Smooth muscle cell (in vitro differentiated cells): ENCODE measurements at regions not wholly inside any gene's neighbourhood (a gene's known extent, or its start where the extent isn't known, plus 50 kb on each side); places are given as distances from the start of the nearest gene placed in this dataset.
"Not testable (repeated sequence)": the region's sequence is repeated elsewhere in the genome, so short reads cannot be mapped to it uniquely, and the experiment has no call there.

ENCODE experiments used
- DNase-seq: peaks from one replicate; lab custom pipeline; 2025; ENCODE audit not compliant: unreplicated experiment; lab: John Stamatoyannopoulos, UW
- H2AFZ ChIP-seq: fragments of 200-600 bp; sonication (generic); 2 replicates; pipeline ENCODE4 v1.6.0; 2016; ENCODE audit warnings: antibody characterized with exemption, low read depth, mild to moderate bottlenecking
- H3F3A ChIP-seq: fragments of 200-600 bp; sonication (generic); 2 replicates; pipeline ENCODE4 v1.6.0; 2017; ENCODE audit warnings: antibody characterized with exemption, low read depth
- H3K27ac ChIP-seq: fragments of 200-600 bp; sonication (generic); 2 replicates; pipeline ENCODE4 v1.5.1; 2016; ENCODE audit warnings: low read depth, mild to moderate bottlenecking
- H3K27me3 ChIP-seq: fragments of 200-600 bp; sonication (generic); 2 replicates; pipeline ENCODE4 v1.6.1; 2016; ENCODE audit warnings: low read depth, mild to moderate bottlenecking
- H3K36me3 ChIP-seq: fragments of 200-600 bp; sonication (generic); 2 replicates; pipeline ENCODE4 v1.5.1; 2016; ENCODE audit warnings: low read depth
- H3K4me1 ChIP-seq: fragments of 200-600 bp; sonication (generic); 2 replicates; pipeline ENCODE4 v1.5.1; 2016; ENCODE audit warnings: low read depth
- H3K4me2 ChIP-seq: fragments of 200-600 bp; sonication (generic); 2 replicates; pipeline ENCODE4 v1.6.0; 2016; ENCODE audit warnings: mild to moderate bottlenecking
- H3K4me3 ChIP-seq: fragments of 200-600 bp; sonication (generic); 2 replicates; pipeline ENCODE4 v1.5.1; 2016; ENCODE audit warnings: mild to moderate bottlenecking
- H3K79me2 ChIP-seq: fragments of 200-600 bp; sonication (generic); 2 replicates; pipeline ENCODE4 v1.6.0; 2016; ENCODE audit warnings: low read depth, mild to moderate bottlenecking
- H3K9ac ChIP-seq: fragments of 200-600 bp; sonication (generic); 2 replicates; pipeline ENCODE4 v1.6.0; 2016; ENCODE audit warnings: low read depth
- H3K9me3 ChIP-seq: fragments of 200-600 bp; sonication (generic); replicated peaks from 2 replicates; pipeline ENCODE4 v1.5.1; 2016; ENCODE audit warnings: low read depth
- H4K20me1 ChIP-seq: fragments of 200-600 bp; sonication (generic); 2 replicates; pipeline ENCODE4 v1.6.0; 2016; ENCODE audit warnings: low read depth
- WGBS: methylation state at CpG from one replicate; pipeline ENCODE4 v1.1.7; 2016; ENCODE audit warnings: low lambda C conversion rate; 5-methylcytosine and 5-hydroxymethylcytosine counted together
- TF ChIP-seq, protein P1 (sequence below): fragments of 200-600 bp; sonication (generic); IDR thresholded peaks from 2 replicates; pipeline ENCODE4 v1.5.1; 2017; ENCODE audit warnings: borderline replicate concordance, mild to moderate bottlenecking, antibody characterized with exemption; ENCODE audit not compliant: insufficient read depth, poor library complexity, severe bottlenecking

DNA sequence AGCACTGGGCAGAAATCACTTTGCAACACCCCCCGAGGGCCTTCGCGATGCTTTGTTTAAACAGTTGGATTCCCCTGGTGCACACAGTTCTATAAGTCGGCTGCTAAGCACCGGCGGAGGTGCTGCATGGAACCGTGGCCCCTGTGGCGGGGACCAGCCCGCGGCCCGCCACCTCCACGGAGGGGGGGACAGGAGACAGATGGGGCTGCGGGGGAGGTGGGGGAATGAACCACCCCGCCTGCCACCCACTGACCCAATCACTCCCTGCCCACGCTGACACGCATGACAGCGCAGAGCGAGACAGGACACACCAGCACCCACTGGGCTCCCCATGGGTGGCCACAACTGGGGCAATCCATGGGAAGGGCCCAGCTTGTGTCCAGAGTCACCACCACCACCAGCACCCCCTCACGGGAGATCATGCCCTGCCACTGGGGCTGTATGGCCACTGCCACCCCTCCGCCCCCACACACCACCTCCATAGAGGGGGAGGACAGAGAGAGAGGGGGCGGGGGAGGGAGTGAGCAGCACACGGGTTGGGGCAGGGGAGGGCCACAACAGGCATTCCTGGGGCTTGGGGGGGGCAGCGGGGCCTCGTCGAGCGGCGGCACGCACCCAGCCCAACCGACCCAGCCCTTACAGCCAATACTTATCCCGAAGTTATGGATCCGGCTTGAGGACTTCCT, 118.3 kb upstream of the ANKRD30BL start:
- H3K27me3 ChIP-seq = no peaks in the 10 kb centered on the region
- TF ChIP-seq, protein P1, sequence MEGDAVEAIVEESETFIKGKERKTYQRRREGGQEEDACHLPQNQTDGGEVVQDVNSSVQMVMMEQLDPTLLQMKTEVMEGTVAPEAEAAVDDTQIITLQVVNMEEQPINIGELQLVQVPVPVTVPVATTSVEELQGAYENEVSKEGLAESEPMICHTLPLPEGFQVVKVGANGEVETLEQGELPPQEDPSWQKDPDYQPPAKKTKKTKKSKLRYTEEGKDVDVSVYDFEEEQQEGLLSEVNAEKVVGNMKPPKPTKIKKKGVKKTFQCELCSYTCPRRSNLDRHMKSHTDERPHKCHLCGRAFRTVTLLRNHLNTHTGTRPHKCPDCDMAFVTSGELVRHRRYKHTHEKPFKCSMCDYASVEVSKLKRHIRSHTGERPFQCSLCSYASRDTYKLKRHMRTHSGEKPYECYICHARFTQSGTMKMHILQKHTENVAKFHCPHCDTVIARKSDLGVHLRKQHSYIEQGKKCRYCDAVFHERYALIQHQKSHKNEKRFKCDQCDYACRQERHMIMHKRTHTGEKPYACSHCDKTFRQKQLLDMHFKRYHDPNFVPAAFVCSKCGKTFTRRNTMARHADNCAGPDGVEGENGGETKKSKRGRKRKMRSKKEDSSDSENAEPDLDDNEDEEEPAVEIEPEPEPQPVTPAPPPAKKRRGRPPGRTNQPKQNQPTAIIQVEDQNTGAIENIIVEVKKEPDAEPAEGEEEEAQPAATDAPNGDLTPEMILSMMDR = no peak
- H3K4me1 ChIP-seq = no peaks in the 10 kb centered on the region
- no peaks in the 10 kb centered on the region for H3K9me3 ChIP-seq
- 92% methylated on average over 19 of the region's 31 CpGs for WGBS
- H3K4me3 ChIP-seq = no peak overlapping the region
- H2AFZ ChIP-seq = no peak overlapping the region
- no peaks in the 10 kb centered on the region for H3F3A ChIP-seq
- DNase-seq = no peak
- H3K9ac ChIP-seq = no peak overlapping the region
- H4K20me1 ChIP-seq = no peaks in the 10 kb centered on the region
- no peak overlapping the region for H3K27ac ChIP-seq
- H3K79me2 ChIP-seq = no peaks in the 10 kb centered on the region
- no peak overlapping the region for H3K4me2 ChIP-seq
- no peaks in the 10 kb centered on the region for H3K36me3 ChIP-seq

DNA sequence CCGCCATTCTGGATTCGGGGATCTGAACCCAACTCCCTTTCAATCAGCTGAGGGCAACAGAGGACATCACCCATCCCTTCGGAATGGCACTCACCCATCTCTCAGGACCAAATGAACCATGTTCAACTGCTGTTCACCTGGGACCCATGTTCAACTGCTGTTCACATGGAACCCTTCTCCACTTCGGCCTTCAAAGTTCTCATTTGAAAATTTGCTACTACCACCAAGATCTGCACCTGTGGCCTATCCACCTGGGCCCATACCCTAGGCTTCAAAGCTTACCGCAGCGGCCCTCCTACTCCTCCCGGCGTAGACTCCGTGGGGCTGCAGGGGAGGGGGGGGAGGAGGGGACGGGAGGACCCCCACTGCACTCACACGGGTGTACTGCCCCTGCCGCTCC, 119.2 kb upstream of the ANKRD30BL start:
- Histone ChIP-seq H3K4me3 (no peak overlapping the region), H3F3A (no peaks in the 10 kb centered on the region), H3K79me2 (no peaks in the 10 kb centered on the region), H3K27me3 (no peaks in the 10 kb centered on the region), H3K9me3 (no peaks in the 10 kb centered on the region), H3K27ac (no peak overlapping the region), H3K36me3 (no peaks in the 10 kb centered on the region), H3K9ac (no peak overlapping the region), H3K4me1 (no peaks in the 10 kb centered on the region), H4K20me1 (no peaks in the 10 kb centered on the region), H2AFZ (no peak overlapping the region), H3K4me2 (no peak overlapping the region)
- WGBS = 97% methylated on average over 10 of the region's 12 CpGs
- DNase-seq = no peak
- TF ChIP-seq, protein P1 = no peak

DNA sequence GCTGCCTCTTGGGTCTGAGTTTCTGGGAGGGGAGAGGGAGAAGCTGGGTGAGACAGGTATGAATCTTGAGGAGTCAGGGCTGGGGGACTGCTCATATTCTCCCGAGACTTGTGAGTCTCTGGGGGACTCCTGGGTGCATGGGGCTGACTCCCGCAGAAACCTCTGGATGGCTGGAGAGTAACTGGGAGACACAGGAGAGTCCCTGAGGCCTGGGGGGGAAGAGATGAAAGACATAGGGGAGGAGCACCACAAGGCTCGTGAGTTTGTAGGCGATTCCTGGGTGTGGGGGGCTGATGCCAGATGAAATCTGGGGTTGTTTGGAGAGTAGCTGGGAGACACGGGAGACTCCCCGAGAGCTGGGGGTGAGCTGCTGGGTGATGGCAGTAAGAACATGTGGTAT, 120.4 kb upstream of the ANKRD30BL start:
- H2AFZ ChIP-seq, H3K27ac ChIP-seq, H3K79me2 ChIP-seq, H3K4me3 ChIP-seq, H4K20me1 ChIP-seq, H3K4me1 ChIP-seq, H3K9ac ChIP-seq, H3K4me2 ChIP-seq, H3K27me3 ChIP-seq, H3K9me3 ChIP-seq, DNase-seq, H3F3A ChIP-seq, H3K36me3 ChIP-seq: not testable (repeated sequence)
- 91% methylated on average over 6 of the region's 6 CpGs for WGBS

DNA sequence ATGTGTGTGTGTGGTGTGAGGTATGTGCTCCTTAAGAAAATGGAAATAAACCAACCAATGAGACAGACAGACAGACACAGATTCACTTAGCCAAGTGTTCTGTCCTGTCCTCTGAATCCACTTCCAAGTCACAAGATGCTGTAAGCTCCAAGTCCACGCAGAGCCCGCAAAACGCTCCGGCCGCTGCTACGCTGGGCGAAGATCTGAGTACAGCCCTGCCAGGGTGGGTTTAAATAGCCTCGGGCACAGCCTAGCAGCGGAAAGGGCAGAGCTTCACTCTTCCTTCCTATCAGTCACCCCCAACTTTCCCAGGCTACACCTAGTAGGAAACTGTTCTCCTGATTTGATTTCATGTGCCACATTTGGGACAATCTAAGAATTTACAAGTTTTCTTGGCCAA, 121.2 kb upstream of the ANKRD30BL start:
- Histone ChIP-seq H3K27me3 (no peaks in the 10 kb centered on the region), H4K20me1 (no peaks in the 10 kb centered on the region), H3K36me3 (no peaks in the 10 kb centered on the region), H3F3A (no peaks in the 10 kb centered on the region), H3K9me3 (no peaks in the 10 kb centered on the region), H3K9ac (no peak overlapping the region), H3K4me3 (no peak overlapping the region), H3K4me1 (no peaks in the 10 kb centered on the region), H2AFZ (no peak overlapping the region), H3K79me2 (no peaks in the 10 kb centered on the region), H3K4me2 (no peak overlapping the region), H3K27ac (no peak overlapping the region)
- WGBS = 96% methylated on average over 9 of the region's 9 CpGs
- DNase-seq = no peak
- TF ChIP-seq, protein P1 = no peak

DNA sequence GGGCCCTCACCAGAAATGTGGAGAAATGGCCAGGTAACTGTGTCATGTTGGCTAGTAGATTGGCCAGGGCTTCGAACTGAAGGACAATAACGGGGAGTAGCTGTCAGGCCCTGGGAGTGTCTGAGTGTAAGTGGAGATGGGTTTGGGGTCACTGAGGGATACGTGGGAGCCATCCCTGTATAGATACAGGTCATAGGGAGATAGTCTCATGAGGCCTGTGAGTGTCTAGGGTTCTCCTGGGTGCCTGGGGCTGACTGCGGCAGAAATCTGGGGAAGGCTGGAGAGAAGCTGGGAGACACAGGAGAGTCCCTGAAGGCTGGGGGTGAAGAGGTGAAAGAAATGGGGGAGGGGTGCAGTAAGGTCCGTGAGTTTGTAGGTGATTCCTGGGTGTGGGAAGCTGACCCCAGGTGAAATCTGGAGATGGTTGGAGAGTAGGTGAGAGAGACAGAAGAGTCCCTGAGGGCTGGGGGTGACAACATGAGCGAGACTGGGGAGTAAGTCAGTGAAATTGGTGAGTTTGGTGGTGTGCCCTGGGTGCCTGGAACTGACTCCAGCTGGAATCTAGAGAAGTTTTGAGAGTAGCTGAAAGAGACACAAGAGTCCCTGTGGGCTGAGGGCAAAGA, 124.6 kb upstream of the ANKRD30BL start:
- H3K4me3 ChIP-seq, H3K36me3 ChIP-seq, H3K9ac ChIP-seq, H2AFZ ChIP-seq, H3K27ac ChIP-seq, H3F3A ChIP-seq, H3K9me3 ChIP-seq, H4K20me1 ChIP-seq, H3K79me2 ChIP-seq, DNase-seq, H3K4me2 ChIP-seq, H3K27me3 ChIP-seq, H3K4me1 ChIP-seq: not testable (repeated sequence)
- WGBS = 76% methylated on average over 6 of the region's 6 CpGs

DNA sequence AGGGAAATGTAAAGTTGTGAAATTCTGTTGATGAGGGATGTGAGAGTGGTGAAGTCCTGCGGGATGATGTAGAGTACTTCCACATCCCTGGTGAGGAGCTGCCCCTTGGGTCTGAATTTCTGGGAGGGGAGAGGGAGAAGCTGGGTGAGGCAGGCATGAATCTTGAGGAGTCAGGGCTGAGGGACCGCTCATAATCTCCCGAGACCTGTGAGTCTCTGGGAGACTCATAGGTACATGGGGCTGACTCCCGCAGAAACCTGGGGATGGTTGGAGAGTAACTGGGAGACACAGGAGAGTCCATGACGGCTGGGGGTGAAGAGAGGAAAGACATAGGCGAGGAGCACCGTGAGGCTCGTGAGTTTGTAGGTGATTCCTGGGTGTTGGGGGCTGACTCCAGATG, 126.2 kb upstream of the ANKRD30BL start:
- H3K9ac ChIP-seq, H3F3A ChIP-seq, H3K27ac ChIP-seq, H3K4me1 ChIP-seq, H3K4me3 ChIP-seq, DNase-seq, H4K20me1 ChIP-seq, H2AFZ ChIP-seq, H3K4me2 ChIP-seq, H3K36me3 ChIP-seq, H3K27me3 ChIP-seq, H3K79me2 ChIP-seq, H3K9me3 ChIP-seq: not testable (repeated sequence)
- 89% methylated on average over 8 of the region's 8 CpGs for WGBS
